ENCODE measurements at regions not wholly inside any gene's neighbourhood (a gene's known extent, or its start where the extent isn't known, plus 50 kb on each side); places are given as distances from the start of the nearest gene placed in this dataset.
A peak's percentile ranks its signal among the peaks of the same experiment; 100 is the strongest.
"Not testable (repeated sequence)": the region's sequence is repeated elsewhere in the genome, so short reads cannot be mapped to it uniquely, and the experiment has no call there.

DNA sequence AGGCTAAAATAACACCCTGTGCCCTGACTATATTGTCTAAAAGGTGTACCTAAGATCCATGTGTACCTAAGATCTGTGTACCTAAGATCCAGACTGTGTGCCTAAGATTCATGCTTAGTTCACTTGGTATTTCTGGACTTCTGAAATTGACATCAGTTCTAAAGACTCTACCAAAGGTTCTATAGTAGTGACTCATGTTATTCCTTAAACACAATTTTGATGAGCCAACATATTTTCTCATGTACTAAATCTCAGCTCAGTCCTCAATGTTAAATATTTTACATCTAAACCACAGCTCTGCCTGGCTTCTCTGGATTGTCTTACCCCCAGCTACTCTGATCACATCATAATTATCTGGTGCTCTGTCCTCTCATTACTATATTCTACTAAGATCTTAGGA is 802.3 kb upstream of the SORCS1 start:
- no peak for DNase-seq (ENCODE audit: low spot score)

DNA sequence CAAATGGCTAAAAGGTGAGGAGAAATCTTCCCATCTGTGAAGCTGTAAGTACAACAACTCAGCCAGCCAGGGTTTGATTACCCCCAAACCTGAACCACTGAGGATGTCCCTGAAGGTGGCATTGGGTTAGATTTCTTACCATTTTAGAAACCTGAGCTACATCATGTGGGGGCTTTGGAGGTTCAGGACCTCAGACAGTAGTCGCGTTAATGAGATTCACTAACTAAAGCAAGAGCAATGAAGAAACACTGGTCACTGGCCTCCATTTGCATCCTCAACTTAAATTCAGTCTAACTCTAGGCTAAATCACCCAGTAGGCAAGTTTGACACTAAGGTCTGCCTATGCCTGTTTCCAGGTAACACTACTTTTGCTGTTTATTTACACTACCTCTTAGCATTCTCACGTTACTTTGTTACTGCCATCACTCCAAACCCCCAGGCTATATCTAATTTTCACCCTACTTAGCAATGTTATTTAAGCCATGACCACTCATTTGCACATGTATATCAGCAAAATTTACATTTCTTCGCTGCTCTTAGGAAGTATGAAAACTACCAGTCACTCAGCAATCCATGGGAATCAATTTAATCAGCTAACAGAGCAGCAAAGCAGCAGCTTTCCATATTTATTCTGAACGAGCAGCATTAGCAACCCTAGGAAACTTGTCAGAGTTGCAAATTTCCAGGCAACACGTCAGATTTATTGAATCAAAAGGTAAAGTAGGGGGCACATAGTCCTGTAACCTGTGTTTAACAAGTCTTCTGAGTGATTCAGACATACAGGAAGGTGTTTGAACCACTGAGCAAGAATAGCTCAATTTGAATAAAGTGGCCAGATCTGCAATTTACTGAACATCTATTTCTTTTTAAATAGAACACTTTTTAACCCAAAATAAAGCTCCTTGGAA is 788.4 kb upstream of the SORCS1 start:
- no peak for DNase-seq (ENCODE audit: low spot score)

DNA sequence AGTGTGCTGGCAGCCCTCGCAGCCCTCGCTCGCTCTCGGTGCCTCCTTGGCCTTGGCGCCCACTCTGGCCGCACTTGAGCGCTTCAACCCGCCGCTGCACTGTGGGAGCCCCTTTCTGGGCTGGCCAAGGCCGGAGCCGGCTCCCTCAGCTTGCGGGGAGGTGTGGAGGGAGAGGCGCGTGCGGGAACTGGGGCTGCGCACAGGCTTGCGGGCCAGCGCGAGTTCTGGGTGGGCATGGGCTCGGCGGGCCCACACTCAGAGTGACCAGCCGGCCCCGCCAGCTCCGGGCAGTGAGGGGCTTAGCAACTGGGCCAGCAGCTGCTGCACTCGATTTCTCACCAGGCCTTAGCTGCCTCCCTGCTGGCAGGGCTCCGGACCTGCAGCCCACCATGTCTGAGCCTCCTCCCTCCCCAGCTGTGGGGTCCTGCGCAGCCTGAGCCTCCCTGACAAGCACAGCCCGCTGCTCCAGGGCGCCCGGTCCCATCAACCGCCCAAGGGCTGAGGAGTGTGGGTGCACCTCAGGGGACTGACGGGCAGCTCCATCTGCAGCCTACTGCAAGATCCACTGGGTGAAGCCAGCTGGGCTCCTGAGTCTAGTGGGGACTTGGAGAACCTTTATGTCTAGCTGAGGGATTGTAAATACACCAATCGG is 786.0 kb upstream of the SORCS1 start:
- DNase-seq (ENCODE audit: low spot score), result not testable (repeated sequence)

DNA sequence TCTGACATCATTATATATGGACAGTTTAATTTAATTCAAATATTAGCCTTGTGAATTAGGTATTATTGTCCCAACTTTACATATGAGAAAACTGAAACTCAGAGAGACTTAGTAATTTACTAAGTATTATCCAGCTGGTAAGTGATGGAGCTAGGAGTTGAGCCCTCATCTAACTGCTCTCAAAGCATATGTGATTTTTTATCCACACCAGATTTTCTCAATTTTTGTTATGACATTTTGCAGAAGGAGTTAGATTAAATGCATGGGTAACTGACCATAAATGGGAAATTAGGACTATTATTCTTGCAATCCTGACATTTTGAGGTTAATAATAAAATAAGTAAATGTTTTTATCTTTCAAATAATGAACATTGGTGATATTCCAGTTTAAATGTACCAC is 778.3 kb upstream of the SORCS1 start:
- no peak for DNase-seq (ENCODE audit: low spot score)

DNA sequence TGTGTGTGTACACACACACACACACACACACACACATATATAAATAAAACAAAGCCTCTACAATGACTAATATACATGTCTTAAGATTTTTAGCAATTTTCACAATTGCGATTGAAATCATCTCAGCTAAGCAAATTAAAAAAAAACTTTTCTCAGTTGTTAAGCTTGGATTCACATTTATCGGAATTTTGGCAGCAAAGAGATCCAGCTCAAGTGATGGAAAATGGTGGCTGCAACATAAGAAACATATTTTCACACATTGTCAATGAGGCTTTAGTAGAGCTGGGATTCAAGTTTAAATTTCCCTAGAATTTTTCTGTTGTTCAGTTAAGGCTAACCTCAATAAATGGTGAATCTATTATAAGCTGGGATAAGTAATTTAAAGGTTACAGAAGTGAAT is 768.6 kb upstream of the SORCS1 start:
- no peak for DNase-seq (ENCODE audit: low spot score)

DNA sequence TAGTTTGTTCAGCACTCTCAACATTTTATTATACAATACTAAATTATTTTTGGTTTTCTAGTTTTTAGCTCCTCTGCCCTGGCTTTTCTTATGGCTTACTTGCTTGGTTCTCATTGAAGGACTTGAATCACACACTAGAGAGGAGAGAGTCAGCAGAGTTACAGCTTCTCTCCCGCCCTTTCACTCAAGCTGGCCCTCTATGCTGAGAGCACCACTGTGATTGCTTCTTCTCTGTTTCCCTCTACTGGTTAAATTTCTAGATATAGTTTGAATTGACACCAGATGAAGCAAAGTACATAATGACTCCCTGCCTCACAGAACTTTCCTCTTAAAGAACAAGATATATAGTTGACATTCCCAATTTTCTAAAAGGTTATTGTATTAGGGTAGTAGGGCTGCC is 767.3 kb upstream of the SORCS1 start:
- no peak for DNase-seq (ENCODE audit: low spot score)

DNA sequence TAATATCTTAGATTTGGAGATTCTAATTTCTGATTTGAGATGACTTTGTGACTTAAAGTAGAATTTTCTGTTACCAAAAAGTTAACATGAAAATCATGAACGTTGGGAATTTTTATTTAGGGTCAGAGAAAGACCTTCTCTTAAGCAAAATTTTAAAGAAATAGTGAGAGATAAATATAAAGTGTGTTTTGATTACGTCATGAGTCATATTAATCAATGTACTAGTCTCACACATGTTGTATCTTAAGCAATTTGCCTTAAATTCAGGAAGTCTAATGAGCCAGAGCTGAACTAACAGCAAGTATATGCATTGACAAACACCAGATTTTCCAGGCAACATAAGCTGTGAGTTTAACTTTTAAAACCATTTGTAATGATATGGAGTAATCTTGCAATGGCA is 765.5 kb upstream of the SORCS1 start:
- DNase-seq (ENCODE audit: low spot score), result no peak

DNA sequence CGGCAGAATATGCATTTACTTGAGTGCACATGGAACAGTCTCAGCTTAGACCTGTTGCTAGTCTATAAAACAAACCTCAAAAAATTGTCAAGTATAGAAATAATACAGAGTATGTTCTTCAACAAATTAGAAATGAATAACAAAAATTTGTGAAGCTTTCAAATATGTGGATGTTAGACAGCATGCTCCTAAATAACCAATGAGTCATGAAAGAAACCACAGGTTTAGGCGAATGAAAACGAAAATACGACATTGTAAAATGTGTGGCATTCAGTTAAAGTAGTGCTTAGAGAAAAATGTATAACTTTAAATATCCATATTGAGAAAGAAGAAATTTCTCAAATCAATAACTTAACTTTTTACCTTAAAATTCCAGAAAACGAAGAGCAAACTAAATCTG is 760.0 kb upstream of the SORCS1 start:
- no peak for DNase-seq (ENCODE audit: low spot score)

DNA sequence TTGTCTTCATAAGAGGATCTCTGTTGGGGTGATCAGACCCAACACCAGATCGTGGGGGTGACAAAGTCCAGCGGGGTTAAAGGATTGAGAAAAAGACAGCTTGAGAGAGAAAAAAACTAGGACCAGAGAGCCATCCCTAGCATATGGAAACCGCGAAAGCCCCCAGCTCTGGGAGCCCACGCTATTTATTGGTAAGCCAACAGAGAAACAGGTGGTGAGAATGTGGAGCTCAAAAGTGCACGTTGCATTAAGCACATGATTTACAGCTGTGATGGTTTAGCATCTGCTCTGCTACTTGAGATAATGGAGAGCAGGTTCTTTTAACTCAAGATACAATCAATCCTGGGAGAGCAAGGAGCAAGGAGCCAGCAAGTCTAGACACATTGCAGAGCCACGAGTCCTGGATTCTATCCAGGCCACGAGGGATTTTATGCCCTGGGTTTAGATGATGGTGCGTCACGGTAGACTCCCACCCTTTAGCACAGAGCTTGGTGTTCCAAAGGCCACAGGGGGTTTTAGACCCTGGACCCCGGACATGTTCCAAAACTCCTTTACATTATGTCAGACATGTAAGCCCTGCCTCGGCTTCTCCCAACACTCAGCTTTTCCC is 755.2 kb upstream of the SORCS1 start:
- no peak for DNase-seq (ENCODE audit: low spot score)

DNA sequence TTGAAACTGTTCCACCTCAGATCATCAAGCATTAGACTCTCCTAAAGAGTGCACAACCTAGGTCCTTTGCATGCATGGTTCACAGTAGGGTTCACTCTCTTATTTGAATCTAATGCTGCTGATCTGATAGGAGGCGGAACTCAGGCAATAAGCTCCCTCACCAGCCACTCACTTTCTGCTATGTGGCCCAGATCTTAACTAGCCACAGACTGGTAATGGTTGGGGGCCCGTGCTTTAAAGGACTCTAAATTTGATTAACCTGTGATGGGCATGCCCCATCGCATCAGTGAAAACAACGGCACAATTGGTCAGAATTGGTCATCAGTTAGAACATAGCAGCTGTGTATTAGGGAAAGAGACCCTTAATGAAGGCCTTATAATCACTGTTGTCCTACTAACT is 753.7 kb upstream of the SORCS1 start:
- DNase-seq (ENCODE audit: low spot score), result no peak

DNA sequence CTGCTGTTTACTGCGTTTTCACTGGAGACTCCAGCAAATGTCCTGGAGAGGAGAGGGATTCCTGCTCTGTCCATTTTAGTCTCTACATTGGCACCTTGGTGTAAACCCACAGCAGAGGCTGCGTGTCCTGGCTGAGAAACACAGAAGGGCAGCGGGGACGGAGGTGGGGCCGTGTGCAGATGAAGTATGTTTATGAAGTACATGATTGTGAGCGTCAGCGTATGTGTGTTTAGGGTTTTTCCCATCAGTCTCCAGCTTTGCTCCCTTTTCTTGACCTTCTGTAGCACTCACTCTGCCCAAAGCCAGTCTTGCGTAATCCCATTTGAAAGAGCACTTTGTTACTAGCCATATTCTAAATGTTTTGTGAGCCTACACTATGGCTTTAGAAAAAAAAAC is 750.7 kb upstream of the SORCS1 start:
- no peak for DNase-seq (ENCODE audit: low spot score)

DNA sequence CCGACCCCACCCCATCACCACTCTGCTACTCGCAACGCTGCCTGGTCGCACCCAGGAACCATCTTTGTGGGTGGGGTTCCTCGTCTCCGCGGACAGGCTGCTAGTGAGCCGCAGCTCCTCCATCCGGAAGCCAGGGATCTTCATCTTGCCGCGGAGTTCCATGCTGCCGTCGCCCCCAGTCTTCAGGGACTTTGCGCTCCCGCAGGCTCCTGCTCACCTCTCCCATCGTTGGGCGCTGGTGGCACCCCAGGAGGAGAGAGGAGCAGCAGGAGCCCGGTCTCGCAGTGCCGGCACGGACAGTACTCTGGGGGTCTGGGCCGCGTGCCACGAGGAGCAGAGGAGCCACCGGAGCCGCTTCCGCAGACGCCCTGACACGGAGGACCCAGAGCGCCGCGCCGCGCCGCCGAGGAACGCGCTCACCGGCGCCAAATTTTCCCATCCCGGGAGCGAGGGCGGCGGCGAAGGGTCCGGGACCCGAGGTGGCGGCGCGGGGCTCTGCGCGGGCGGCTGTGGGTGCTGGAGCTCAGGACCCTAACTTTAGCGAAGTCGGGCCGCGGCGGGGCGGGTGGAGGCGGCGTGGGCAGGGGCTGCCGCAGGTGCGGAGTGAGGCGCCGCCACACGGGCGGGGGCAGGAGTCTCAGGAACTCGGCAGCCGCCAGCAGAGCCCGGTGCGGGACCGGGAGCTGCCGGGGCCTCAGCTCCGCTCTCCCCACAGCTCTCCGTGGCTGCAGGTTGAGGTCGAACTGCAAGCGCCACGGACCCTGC is 750.1 kb upstream of the SORCS1 start:
- DNase-seq (ENCODE audit: low spot score), result peak; percentile 85

DNA sequence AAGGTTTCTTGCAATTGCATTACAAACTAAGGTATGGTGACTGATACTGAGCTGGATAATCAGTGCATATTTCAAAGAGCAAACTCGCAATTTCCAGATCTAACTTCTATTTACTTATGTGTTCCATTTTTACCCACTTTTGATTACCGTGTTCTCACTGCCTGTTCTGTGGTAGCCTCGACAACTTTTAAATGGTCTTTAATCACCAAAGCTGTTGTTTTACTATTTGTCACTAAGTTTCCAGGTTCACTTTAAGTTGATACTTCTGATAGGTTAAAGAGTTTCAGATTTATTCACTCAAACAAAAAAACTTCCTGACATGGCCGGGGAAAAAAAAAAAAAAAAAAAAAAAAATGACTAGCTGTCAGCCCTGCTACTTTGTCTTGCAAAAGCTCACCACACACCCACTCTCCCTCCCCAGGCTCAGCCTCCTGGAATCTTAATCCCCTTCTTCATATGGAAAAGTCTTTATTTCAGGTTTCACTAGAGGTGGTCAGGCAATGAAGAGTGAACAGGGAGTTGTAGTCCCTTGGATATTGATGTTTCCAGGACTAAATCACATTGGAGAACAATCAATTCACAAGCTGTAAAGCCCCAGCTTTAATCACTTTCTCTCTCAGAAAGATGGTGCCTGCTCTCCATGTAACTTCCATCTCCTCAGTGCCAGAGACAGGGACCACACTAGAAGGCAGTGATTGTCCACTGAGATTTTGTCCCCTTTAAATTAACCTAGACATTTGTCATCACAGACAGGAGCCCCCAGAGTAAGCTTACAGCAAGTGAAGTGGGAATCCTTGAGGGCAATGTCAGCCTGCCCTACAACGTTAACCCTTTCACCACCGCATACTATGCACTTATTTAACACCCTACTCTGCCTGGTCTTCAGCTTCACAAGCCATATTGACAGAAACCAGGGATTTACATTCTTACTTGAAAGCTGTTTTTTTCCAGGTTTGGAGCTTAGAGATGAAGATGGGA is 749.1 kb upstream of the SORCS1 start:
- no peak for DNase-seq (ENCODE audit: low spot score)

DNA sequence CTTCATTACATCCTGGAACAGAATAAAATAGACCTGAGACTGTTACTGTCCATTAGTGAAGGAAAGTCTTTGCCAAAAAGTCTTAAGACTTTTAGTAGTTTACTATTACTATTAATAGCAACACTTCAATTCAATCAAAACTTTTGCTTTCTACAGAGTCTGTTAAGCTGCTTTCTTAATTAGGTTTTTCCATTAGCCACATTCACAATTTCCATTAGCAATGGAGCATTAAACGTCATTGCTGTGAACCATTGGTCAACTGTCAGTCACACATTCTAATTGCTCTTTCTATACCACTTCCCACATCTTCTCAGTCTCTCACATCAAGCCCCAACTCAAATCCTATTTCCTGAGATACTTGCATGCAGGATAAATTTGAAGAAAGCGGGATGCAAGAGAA is 736.6 kb upstream of the SORCS1 start:
- no peak for DNase-seq (ENCODE audit: low spot score)

DNA sequence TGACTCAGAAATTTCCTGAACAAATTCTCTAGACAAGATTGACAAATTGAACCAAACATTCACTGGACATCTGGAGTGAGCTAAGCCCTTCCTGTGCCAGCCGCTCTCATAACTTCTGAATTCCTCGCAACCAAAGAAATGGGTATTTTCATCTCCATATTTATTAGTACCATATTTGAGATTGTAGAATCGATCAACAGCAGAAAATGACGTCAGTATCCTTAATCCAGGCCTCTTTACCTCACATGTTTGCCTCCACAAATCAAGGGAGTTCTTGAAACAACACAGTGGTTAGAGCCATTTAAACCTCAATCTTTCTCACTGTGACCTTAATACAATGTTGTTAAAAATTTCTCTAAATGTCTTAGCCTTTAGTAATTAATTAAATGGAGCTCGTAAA is 735.6 kb upstream of the SORCS1 start:
- DNase-seq (ENCODE audit: low spot score), result no peak

DNA sequence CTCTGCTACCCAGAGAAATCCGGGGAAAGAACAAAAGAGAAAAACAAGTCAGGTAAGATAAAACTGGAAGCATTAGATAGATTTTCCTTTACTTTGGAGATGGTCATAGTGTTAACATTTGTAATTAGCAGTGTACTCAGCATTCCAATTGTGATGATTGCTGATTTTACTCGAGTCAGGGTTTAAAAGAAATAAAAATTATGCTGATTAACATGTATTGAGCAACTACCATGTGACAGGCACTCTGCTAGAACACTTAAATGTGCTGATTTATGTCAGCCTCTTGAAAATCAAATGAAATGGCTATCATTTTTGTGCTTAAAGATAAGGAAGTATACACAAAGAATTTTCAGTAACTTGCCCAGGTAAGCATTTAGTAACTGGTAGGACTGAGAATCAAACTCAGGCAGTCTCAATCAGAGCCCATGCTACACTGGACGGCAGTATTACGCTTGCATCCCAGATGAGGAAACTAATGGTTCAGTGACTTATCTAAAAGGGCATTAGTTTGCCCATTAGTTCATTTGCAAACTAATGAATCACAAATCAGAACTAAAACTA is 735.1 kb upstream of the SORCS1 start:
- no peak for DNase-seq (ENCODE audit: low spot score)

DNA sequence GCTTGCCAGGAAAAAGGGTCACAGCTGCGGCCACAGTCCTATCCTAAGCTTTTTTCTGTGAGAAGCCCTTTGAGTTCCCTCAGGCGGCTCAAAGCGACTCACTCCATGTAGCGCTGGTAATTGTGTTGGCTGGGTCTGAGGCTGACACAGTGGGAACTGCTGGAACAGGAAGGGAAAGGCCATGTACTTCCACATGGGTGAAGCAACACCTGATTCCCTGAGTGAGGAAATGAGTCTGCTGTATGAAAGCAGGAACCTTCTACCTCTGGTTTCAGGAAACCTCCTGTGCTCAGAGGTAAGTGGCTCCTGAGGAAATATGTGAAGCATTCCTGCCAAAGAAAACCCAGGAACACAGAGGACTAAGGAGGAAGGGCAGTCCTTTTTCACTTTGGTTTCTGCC is 734.6 kb upstream of the SORCS1 start:
- DNase-seq (ENCODE audit: low spot score), result no peak

DNA sequence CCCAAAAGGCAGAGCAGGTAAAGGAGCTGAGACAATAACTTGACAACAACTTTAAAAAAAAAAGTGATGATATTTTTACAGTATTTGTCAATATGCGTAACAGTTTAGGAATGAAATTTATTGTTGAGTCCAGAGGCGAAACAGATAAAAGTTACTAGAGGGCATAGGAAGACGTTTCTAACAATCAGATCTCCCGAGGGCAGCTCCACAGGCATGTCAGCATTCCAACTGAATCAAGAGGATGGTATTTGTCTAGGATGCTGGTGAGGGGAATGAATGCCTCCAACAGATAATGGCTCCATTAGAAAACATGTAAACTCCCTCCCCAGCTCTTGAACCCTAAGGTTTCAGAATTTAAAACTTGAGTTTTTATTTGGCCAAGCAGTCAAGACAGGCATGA is 733.9 kb upstream of the SORCS1 start:
- no peak for DNase-seq (ENCODE audit: low spot score)

DNA sequence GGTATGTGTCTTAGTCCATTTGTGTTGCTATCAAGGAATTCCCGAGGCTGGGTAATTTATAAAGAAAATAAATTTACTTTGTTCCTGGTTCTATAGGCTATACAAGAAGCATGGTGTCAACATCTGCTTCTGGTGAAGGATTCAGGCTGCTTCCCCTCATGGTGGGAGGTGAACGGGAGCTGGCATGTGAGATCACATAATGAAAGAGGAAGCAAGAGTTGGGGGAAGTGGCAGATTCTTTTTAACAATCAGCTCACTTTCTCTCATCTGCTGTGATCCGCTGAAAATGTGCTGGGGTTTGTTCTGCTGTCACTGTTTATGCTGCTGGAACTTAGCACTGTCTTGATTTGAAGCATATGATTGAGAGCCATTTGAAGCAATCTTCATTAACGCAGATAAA is 730.0 kb upstream of the SORCS1 start:
- no peak for DNase-seq (ENCODE audit: low spot score)

DNA sequence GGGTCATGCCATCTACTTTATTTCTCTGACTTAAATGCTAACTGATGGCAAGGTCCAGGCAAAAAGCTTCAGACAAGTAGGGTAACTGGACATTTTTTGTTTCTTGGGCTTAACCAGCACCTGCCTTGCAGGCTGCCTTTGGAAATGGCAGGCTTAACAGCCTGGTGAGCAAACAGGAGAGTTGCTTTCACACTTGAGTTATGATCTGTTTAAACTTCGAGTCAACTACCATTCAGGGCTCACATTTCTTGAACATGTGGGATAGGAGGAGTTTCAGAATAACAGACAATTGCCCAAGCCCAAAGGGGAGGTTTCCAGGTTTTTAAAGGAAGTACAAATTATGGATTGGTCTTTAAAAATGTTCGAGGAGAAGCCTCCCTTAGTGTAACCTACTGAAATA is 724.6 kb upstream of the SORCS1 start:
- DNase-seq (ENCODE audit: low spot score), result no peak

Measured in mesenteric fat pad (tissue), 1 donor.